GF-D8 (cell line): ENCODE measurements at regions not wholly inside any gene's neighbourhood (a gene's known extent, or its start where the extent isn't known, plus 50 kb on each side); places are given as distances from the start of the nearest gene placed in this dataset.

Source experiments
- DNase-seq: peaks from one replicate; lab custom pipeline; 2025; lab: John Stamatoyannopoulos, UW

DNA sequence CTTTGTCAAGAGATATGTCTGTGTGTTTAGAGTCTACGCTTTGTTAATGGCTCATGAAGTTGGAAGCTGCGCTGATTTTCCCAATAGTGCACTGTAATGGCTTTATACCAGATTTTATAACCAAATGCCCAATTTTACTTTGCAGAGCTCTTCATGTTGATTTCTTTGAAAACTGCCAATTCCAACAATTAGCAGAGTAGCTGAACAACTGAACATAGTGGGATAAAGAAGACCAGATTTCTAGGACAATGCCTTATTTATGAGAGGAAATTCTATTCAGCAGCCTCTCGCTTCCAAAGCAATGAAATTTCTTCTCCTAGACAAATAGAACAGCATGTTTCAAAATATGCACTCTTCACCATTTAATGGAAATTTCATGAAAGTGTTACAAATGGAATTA, 66.9 kb upstream of the PROK2 start:
- DNase-seq = no peak

- peak; percentile 7 for DNase-seq
Measured at GRCh38 chr3:71850654-71851053, 65.7 kb upstream of the PROK2 start.

- DNase-seq = no peak
Measured at GRCh38 chr3:71849681-71850080, 64.7 kb upstream of the PROK2 start.

DNA sequence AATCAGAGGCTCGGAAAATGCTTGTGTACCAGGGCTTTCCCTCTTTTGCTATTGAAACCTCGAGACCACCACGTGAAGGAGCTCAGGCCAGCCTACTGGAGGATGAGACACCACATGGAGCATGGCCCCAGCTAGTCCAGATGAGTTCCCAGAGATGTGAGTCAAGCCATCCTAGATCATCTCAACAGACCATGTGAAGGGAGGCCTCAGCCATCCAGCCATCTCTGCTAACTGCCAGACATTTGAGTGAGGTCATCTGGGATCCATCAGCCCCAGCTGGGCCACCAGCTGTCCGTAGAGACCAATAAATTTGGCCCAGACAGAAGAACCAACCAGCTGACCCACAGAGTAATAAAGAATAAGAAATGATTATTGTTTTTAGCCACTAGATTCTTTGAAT, 62.8 kb upstream of the PROK2 start:
- DNase-seq = no peak

- no peak for DNase-seq
Measured at GRCh38 chr3:71846185-71846584, 61.2 kb upstream of the PROK2 start.

DNA sequence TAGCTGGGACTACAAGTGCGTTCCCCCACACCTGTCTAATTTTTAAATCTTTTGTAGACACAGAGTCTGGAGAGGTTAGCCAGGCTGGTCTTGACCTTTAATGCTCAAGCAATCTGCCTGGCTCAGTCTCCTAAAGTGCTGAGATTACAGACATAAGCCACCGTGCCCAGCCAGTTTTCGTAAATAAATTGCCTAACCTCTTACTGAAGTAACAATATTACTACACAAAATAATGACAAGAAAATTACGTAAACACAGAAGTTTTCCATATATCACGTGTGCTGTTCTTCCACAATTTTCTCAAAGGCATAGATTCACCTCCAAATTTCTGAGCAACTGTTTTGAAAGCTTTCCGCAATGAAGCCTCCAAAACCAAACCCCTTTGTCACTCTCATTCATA, 58.1 kb upstream of the PROK2 start:
- no peak for DNase-seq

DNA sequence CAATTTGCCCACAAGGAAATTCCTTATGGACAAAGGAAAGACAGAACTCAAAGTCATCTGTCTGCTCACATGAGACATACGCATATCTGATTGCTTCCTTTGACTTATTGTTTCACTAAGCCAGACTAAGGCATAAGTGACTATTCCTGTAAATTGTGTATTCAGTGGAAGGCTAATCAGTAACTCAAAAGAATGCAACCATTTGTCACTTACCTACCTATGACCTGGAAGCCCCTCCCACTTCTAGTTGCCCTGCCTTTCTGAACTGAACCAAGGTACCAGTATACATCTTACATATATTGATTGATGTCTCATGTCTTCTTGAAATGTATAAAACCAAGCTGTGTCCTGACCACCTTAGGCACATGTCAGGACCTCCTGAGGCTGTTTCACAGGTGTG, 53.5 kb upstream of the PROK2 start:
- no peak for DNase-seq
